HepG2 (cell line): ENCODE measurements at regions not wholly inside any gene's neighbourhood (a gene's known extent, or its start where the extent isn't known, plus 50 kb on each side); places are given as distances from the start of the nearest gene placed in this dataset.

Experiments used
- FOXP4 ChIP-seq: sonication (generic); formaldehyde crosslinking; IDR thresholded peaks from 2 replicates; pipeline ENCODE4 v1.4.0; 2020; ENCODE audit warnings: missing genetic modification reagents
- KAT2B ChIP-seq: fragments of 150-350 bp; IDR thresholded peaks from 2 replicates; pipeline ENCODE4 v1.6.1; 2014; ENCODE audit warnings: low read depth, low read length, borderline replicate concordance
- RBM39 ChIP-seq: fragments of 200-400 bp; formaldehyde crosslinking; IDR thresholded peaks from one replicate; pipeline ENCODE4 v1.6.1; 2018; ENCODE audit warnings: antibody characterized with exemption, mild to moderate bottlenecking, low read depth, low read length; ENCODE audit not compliant: poor library complexity, severe bottlenecking
- RFX1 ChIP-seq: fragments of 450-650 bp; IDR thresholded peaks from 2 replicates; pipeline ENCODE4 v1.6.1; 2017
- RNF2 ChIP-seq: fragments of 450-650 bp; conservative IDR thresholded peaks from 2 replicates; pipeline ENCODE4 v1.6.1; 2016; ENCODE audit warnings: low read depth
- SAP130 ChIP-seq: IDR thresholded peaks from 2 replicates; pipeline ENCODE4 v1.6.1; 2016; ENCODE audit warnings: low read depth
- SATB2 ChIP-seq: sonication (generic); formaldehyde crosslinking; IDR thresholded peaks from 2 replicates; pipeline ENCODE4 v1.5.0; 2020; ENCODE audit warnings: missing genetic modification reagents
- SOX13 ChIP-seq, 3 experiments: fragments of 450-650 bp in 1 of 3; sonication (generic) in 1 of 3; formaldehyde crosslinking in 1 of 3; IDR thresholded peaks in 2 of 3; conservative IDR thresholded peaks in 1 of 3; 2 replicates each; pipeline versions ENCODE4 v1.5.0 to v1.6.1; 2016 to 2020; ENCODE audit warnings: antibody characterized with exemption in 1 of 3, mild to moderate bottlenecking in 1 of 3, missing compliant biosample characterization in 1 of 3, missing genetic modification reagents in 1 of 3, moderate library complexity in 1 of 3
- SOX5 ChIP-seq: IDR thresholded peaks from 2 replicates; pipeline ENCODE4 v1.6.1; 2016; ENCODE audit warnings: borderline replicate concordance
- TCF7 ChIP-seq: sonication (generic); IDR thresholded peaks from 2 replicates; pipeline ENCODE4 v1.6.1; 2016; ENCODE audit warnings: antibody characterized with exemption, low read depth
- TFAP4 ChIP-seq: sonication (generic); IDR thresholded peaks from 2 replicates; pipeline ENCODE4 v1.6.1; 2016; ENCODE audit warnings: low read depth, borderline replicate concordance
- TRIM24 ChIP-seq: sonication (generic); formaldehyde crosslinking; IDR thresholded peaks from 2 replicates; pipeline ENCODE4 v1.8.0; 2022; ENCODE audit warnings: mild to moderate bottlenecking, missing genetic modification reagents
- ZBTB2 ChIP-seq: sonication (generic); formaldehyde crosslinking; IDR thresholded peaks from 2 replicates; pipeline ENCODE4 v1.8.0; 2022; ENCODE audit warnings: low read depth, missing genetic modification reagents
- ZNF101 ChIP-seq: sonication (generic); formaldehyde crosslinking; IDR thresholded peaks from 2 replicates; pipeline ENCODE4 v1.4.0; 2020; ENCODE audit warnings: mild to moderate bottlenecking, low read depth, missing genetic modification reagents, borderline replicate concordance
- ZNF121 ChIP-seq: sonication (generic); formaldehyde crosslinking; IDR thresholded peaks from 2 replicates; pipeline ENCODE4 v1.5.0; 2020; ENCODE audit warnings: mild to moderate bottlenecking, missing genetic modification reagents
- ZNF142 ChIP-seq: sonication (generic); formaldehyde crosslinking; IDR thresholded peaks from 2 replicates; pipeline ENCODE4 v1.4.0; 2020; ENCODE audit warnings: missing genetic modification reagents
- TF ChIP-seq, protein P1 (sequence below): sonication (generic); formaldehyde crosslinking; IDR thresholded peaks from 2 replicates; pipeline ENCODE4 v1.5.0; 2020; ENCODE audit warnings: missing genetic modification reagents, mild to moderate bottlenecking, borderline replicate concordance

GRCh38 chr1:58855274-58856165 is 71.7 kb upstream of the JUN start (continued):
- TF ChIP-seq SOX13 (IDR thresholded peaks at IDR 0.05) (0 out of 2 replicates have a peak, but pooled peaks have one; percentile 40), SOX13 (CRISPR knock-in tag; conservative IDR thresholded peaks at IDR 0.05 in 1 of 2, IDR thresholded peaks at IDR 0.05 in 1 of 2) (peak in 1 of 2 experiments; percentile 79; a peak in 2 of 4 replicates), KAT2B (no peak), RFX1 (no peak), SAP130 (CRISPR knock-in tag) (peak; percentile 28), RBM39 (no peak), ZNF101 (CRISPR knock-in tag) (no peak), ZBTB2 (CRISPR knock-in tag) (no peak), TCF7 (peak; percentile 54), FOXP4 (CRISPR knock-in tag) (peak; percentile 10; the same call in 1 of the 2 replicates), TRIM24 (CRISPR knock-in tag) (no peak), RNF2 (no peak), ZNF142 (no peak), ZNF121 (CRISPR knock-in tag) (peak; percentile 78), SATB2 (CRISPR knock-in tag) (no peak), SOX5 (CRISPR knock-in tag) (peak; percentile 89; the same call in 1 of the 2 replicates), TFAP4 (peak; percentile 35; the same call in 1 of the 2 replicates)
- TF ChIP-seq, protein P1, sequence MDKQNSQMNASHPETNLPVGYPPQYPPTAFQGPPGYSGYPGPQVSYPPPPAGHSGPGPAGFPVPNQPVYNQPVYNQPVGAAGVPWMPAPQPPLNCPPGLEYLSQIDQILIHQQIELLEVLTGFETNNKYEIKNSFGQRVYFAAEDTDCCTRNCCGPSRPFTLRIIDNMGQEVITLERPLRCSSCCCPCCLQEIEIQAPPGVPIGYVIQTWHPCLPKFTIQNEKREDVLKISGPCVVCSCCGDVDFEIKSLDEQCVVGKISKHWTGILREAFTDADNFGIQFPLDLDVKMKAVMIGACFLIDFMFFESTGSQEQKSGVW (CRISPR knock-in tag) = no peak
